HG02678 (cell line): ENCODE measurements at regions not wholly inside any gene's neighbourhood (a gene's known extent, or its start where the extent isn't known, plus 50 kb on each side); places are given as distances from the start of the nearest gene placed in this dataset.
"Not testable (repeated sequence)": the region's sequence is repeated elsewhere in the genome, so short reads cannot be mapped to it uniquely, and the experiment has no call there.

ENCODE experiments used
- ATAC-seq: cut with Tn5 transposase; IDR thresholded peaks from one replicate; pipeline ENCODE4 v1.9.1; 2021; ENCODE audit warnings: mild to moderate bottlenecking, moderate library complexity; ENCODE audit not compliant: unreplicated experiment

DNA sequence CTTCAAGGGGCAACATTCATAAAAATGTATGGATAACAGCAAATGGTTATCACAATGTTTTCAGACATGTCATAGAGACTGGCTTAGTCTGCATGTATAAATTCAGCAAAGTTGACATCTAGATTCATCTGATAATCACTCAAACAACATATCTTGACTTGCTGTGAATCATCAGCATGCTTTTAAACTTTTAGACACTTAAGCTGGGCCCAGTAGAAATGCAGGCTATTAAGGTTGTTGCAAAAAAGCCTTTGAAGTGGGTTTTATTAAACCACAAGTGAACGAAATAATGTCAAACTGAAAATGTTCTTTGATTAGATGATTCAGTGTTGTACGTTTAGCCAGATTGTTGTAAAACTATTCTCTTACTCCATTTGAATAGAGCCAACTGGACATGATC, 759.6 kb downstream of the NXPH1 start:
- no peak for ATAC-seq

DNA sequence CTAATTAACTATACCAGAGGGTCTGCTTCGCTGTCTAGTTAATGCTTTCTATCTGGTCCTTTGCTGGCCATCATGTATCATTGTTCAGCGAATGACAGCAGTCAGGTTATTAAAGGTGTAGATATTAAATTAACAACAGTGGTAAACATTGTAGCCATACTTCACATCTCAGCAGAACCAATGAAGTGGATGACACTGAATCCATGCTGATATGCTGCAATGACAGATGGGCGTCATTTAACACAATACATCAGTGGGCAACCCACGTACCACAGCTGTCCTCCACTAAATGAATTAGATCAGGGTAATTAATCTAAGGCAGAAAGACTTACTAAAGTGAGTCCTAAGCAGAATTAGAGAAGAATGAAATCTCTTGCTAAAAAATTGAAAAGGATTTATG, 767.2 kb downstream of the NXPH1 start:
- ATAC-seq = no peak

- no peak for ATAC-seq
These were observed 768.5 kb downstream of the NXPH1 start for GRCh38 chr7:9201928-9202327.

- no peak for ATAC-seq
These were observed 771.2 kb downstream of the NXPH1 start for GRCh38 chr7:9204571-9204970.

- no peak for ATAC-seq
These were observed 776.7 kb downstream of the NXPH1 start for GRCh38 chr7:9210114-9210513.

DNA sequence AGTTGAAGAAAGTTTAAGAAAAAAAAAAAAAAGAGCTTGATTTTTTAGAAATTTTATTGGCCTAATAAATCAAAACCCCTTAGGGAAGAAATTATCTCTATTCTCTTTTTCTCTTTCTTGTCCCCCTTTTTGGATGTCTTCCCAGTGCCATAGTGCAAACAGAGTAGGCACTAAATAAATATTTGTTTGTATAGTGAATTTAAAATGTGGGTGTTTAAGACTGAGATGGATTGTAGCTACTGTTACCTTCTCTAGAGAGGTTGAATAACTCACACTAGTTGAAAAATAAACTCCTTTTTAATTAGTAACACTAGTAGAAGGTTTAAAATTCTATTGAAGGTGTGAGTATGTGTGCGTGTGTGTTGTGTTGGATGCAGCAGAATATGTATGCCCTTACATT, 783.8 kb downstream of the NXPH1 start:
- ATAC-seq = no peak

- ATAC-seq = no peak
These were observed 793.1 kb downstream of the NXPH1 start for GRCh38 chr7:9226500-9226899.

GRCh38 chr7:9231630-9232121, 798.3 kb downstream of the NXPH1 start:
- no peak for ATAC-seq

DNA sequence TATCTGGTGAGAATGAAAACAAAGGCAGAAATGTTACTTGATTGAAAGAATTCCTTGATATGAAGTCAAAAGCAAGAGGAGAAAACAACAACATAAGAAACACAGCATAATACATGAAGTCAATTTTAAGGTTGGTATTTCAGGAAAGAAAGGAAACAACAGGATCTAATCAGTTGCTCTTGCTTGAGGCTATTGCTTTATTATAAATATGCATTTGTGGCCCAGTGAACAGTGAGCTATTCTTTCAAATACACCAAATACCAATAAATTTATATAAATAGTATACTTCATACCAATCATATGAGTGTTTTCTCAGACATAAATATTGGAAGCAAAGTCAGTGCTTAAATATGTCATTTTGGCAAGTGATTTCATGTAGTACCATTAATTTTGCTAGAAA, 806.6 kb downstream of the NXPH1 start:
- ATAC-seq = no peak

GRCh38 chr7:9241826-9242225, 808.4 kb downstream of the NXPH1 start:
- no peak for ATAC-seq

DNA sequence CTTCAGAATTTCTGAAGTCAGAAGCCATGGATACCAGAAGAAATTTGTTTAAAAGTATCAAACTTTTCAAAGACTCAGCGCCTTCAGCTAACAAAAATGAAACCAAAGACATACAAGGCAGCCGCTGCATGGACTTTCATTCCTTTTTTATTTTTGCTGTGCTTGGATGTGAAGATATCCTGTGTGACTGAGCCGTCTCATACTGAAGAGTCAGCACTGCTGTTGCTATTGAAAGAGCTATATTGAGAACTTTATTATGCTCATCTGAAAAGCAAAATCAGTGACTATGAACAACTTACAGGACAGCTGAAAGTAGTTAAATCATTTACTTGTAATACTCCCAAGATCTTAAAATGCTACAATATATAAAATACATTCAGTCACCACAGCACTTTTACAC, 809.2 kb downstream of the NXPH1 start:
- ATAC-seq = no peak

DNA sequence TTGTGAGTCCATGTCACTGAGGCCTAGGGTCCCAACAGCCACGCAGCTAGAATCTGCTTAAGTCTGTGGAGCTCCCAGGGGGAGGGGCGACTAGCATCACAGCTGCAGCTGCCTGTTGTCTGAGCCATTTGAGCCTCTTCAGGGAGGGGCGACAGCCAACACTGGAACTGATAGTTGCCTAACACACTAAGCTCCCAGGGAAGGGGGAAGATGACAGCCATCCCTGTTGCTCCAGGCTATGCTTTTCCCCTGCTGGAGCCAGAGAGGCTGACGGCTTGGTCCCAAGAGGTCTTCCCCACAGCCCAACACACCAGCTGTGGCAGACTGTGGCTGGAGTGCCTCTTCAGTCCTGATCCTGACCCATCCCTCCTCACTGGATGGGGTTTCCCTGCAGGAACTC, 817.5 kb downstream of the NXPH1 start:
- ATAC-seq = no peak

DNA sequence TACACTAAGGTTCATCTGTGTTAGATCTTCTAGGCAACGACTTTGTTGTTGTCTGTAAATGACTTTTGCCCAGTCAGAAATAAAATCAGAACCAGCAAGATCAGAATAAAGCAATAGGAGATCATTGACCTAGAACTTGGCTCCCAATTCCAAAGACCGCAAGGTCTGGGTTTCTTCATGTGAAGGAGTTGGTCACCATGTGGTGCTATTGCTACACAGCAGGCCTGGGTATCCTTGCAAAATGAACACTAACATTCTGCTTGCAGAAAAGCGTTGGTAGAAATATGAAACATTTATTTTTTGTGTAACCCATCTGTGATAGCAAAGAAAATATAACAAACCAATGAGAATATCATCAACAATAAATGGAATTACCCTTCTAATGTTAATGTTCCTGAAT, 831.0 kb downstream of the NXPH1 start:
- ATAC-seq = no peak

GRCh38 chr7:9280088-9280487, 846.7 kb downstream of the NXPH1 start:
- ATAC-seq = no peak

DNA sequence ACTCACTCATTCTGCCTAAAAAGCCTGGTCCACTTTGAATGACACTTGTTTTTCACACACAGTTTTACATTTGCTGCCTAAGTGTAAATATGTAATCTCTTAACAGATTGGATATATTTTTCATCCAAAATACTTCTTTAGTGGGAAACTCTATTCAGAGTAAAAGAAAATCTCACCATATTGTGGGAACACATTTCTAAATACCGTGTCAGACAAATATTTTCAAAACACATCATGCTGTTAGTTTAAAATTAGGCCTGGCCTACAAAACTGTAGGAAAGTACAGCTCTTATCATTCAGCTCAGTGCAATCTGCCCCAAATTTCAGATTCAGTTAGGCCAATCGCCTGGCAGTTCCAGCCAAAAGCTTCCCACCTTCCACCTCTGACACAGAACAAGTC, 849.8 kb downstream of the NXPH1 start:
- no peak for ATAC-seq

GRCh38 chr7:9302436-9302835, 869.0 kb downstream of the NXPH1 start:
- ATAC-seq = no peak

DNA sequence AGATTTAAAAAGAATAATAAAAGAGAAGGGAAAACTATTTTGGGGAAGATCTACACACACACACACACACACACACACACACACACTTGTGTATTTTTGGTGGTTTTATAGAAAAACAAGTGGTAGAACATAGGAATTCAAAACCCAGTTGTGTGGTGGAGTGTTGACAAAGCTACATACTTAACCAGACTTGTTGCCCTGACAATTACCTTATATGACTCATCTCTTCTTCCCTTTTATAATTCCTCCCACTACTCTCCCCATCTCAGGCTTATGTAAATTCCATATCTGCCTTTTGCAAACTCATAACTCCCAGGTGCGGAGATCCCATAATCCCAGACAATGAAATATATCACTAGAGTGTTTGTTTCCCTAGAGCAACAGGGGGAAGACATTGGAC, 873.7 kb downstream of the NXPH1 start:
- ATAC-seq = no peak

DNA sequence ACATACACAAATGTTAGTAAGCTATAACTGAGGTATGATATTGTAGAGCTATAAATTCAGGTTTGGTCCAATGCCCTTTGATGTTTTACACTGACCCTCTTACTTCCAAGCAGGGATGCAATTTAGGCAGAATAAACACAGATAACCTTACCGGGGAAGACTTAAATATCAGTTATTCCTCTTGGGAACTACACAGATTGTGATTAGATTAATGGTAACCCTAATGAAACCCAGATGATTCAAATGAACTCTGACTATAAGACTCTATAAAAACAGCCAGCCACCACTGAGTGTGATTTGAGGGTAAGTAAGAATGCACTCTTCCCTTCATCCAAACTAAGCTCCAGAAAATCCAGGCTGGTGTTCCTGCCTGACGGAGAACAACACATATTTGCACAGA, 891.1 kb downstream of the NXPH1 start:
- ATAC-seq = no peak

DNA sequence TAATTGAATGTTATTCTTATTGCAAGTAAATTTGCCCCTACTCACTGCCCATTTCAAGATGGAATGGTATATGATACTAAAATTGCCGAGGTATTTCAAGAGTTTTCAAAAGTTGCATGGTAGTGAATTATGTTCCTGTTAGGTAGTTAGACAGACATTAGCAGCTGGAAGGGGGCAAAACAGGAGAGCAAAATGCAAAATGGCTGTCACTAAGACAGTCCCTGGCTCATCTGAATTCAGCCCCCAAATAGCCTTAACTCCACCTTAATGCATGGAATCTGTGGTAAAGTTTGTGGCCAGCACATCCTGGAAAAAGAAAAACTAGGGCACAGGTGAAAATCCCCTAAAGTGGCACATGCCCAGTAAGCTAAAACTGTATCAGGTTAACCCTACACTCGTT, 894.9 kb downstream of the NXPH1 start:
- no peak for ATAC-seq

DNA sequence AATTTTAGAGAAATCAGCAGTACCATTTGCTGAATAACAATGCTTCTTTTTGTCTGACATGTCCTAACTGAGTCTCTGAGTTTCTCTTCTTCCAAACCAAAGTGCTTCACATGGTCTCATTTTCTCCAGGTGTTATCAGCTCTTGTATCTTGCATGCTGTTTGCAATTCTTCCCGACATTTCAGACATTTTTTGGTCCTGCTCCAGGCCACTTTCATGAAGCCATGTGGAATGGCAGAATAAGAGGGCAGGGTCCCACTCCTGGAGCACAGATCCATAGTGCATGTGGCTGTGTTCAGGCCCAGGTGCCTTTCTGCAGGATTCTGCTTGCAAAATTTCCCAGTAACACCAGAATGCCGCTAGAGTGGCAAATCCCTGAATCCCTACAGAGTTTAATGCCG, 916.2 kb downstream of the NXPH1 start:
- ATAC-seq = no peak

GRCh38 chr7:9391221-9391620, 957.8 kb downstream of the NXPH1 start:
- ATAC-seq = no peak

DNA sequence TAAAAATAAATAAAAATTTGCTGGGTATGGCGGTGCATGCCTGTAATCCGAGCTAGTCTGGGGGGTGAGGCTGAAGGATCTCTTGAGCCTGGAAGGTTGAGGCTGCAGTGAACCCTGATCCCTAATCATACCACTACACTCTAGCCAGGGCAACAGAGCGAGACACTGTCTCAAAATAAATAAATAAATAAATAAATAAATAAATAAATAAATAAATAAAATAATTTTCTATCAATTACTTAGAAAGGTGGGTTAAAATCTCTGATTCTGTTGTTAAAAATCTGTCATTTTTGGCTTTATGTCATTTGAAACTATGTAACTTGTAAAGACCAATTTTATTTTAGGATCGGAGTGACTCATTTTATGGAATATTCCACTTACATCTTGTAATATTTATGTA, 958.6 kb downstream of the NXPH1 start:
- ATAC-seq = no peak

- not testable (repeated sequence) for ATAC-seq
These were observed 971.0 kb downstream of the NXPH1 start for GRCh38 chr7:9404386-9404785.

- ATAC-seq = no peak
These were observed 974.4 kb downstream of the NXPH1 start for GRCh38 chr7:9407816-9408215.
